Heart left ventricle (tissue), 13 donors: ENCODE measurements at regions not wholly inside any gene's neighbourhood (a gene's known extent, or its start where the extent isn't known, plus 50 kb on each side); places are given as distances from the start of the nearest gene placed in this dataset.

Source experiments
- POLR2A ChIP-seq, 2 donors: fragments of 450-650 bp; IDR thresholded peaks; one replicate each; pipeline ENCODE4 v1.6.1; 2017; ENCODE audit warnings: antibody characterized with exemption in 2 of 2, mild to moderate bottlenecking in 2 of 2, moderate library complexity in 2 of 2
- TF ChIP-seq, protein P1 (sequence below), 12 donors: fragments of 200-600 bp; sonication (generic) in 4 of 12; IDR thresholded peaks; one replicate each; pipeline versions ENCODE4 v1.5.0 to v1.8.0; 2018 to 2022; ENCODE audit warnings: antibody characterized with exemption in 12 of 12, mild to moderate bottlenecking in 5 of 12
- donor health status: ischemic (EF 13 %, LVEDD 7.1; RV severe dilation, severe dysfunction).
- donor health status: DM: no; HTN: yes; CAD: no.
- donor health status: DM: no; HTN: no; CAD: no.
- donor health status: ischemic (EF 25% LVEDD 6.9; RV normal size, moderate dysfunction).
- donor health status: ischemic (EF 25% LVEDD 5.7; RV mildly dilated, moderate dysfunction).
- donor health status: ischemic (EF 35%, LVEDD 5.7; RV mildly dilated, moderate dysfunction).
- donor health status: nonischemic (EF 11% LVEDD 7.7; RV severe dilation, severe dysfunction).
- donor health status: DM: yes; HTN: yes; CAD: no.
- donor health status: PGD.
- donor health status: ischemic (EF 29% LVEDD 5.4; RV normal size, mild dysfunction).
- donor health status: nonischemic (EF 23%, LVEDD 6.1; RV moderate dilation, normal function).

DNA sequence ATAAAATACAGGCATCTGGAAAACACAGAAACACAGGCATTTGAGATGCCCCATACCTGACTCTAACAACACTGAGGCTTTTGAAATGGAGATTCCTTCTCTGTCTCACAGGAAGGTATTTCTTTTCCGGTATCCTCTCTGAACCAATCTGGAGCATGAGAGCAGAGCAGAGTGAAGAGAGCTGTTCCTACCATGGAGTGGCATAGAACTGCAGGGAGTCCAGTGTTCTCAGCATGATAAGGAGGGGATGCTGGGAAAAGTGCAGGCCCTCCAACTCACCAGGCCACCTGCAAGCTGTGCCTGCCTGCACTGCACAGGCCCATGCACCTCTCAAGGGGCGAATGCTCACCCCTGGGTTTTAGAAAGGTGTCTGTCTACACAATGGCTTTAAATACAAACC, 89.2 kb downstream of the FOXA2 start:
- TF ChIP-seq POLR2A (IDR thresholded peaks at IDR 0.05): no peak
- TF ChIP-seq, protein P1, sequence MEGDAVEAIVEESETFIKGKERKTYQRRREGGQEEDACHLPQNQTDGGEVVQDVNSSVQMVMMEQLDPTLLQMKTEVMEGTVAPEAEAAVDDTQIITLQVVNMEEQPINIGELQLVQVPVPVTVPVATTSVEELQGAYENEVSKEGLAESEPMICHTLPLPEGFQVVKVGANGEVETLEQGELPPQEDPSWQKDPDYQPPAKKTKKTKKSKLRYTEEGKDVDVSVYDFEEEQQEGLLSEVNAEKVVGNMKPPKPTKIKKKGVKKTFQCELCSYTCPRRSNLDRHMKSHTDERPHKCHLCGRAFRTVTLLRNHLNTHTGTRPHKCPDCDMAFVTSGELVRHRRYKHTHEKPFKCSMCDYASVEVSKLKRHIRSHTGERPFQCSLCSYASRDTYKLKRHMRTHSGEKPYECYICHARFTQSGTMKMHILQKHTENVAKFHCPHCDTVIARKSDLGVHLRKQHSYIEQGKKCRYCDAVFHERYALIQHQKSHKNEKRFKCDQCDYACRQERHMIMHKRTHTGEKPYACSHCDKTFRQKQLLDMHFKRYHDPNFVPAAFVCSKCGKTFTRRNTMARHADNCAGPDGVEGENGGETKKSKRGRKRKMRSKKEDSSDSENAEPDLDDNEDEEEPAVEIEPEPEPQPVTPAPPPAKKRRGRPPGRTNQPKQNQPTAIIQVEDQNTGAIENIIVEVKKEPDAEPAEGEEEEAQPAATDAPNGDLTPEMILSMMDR (IDR thresholded peaks at IDR 0.05): no peak
